ENCODE measurements at regions not wholly inside any gene's neighbourhood (a gene's known extent, or its start where the extent isn't known, plus 50 kb on each side); places are given as distances from the start of the nearest gene placed in this dataset.

DNA sequence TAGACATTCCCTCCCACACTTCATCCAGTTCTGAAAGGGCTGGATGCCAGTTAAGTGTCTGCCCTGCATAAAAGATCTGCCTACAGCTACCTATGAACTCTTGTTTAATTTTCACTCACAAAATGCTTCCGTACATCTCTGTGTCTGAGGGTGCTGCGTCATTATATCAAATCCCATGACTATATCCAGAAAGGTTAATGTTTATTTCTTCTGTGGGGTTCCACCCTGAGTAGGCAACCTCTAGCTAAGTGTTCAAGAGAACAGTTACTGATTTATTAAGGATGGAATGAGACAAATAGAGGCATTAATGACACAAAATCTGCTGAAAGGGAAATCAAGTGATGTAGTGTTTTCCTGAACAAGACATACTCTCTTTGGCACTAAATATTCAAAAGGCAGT lies 220.2 kb downstream of the MTHFS start:
- H3K9me3 Mint-ChIP-seq (ENCODE audit: unreplicated experiment), result no peaks in the 10 kb centered on the region
- H3K36me3 Mint-ChIP-seq (ENCODE audit: low read depth, unreplicated experiment), result no peaks in the 10 kb centered on the region
- H3K4me3 Mint-ChIP-seq (ENCODE audit: unreplicated experiment), result no peak overlapping the region
- TF ChIP-seq CTCF (IDR thresholded peaks at IDR 0.05; ENCODE audit: unreplicated experiment), result no peak
- H3K27ac Mint-ChIP-seq (ENCODE audit: unreplicated experiment), result no peak overlapping the region
- H3K27me3 Mint-ChIP-seq (ENCODE audit: unreplicated experiment), result peaks cover 7% of the 10 kb centered on the region
- no peak for DNase-seq (ENCODE audit: low spot score)
- H3K4me1 Mint-ChIP-seq (ENCODE audit: unreplicated experiment), result peaks cover 11% of the 10 kb centered on the region

- H3K4me3 Mint-ChIP-seq (ENCODE audit: unreplicated experiment), result no peak overlapping the region
- no peaks in the 10 kb centered on the region for H3K9me3 Mint-ChIP-seq (ENCODE audit: unreplicated experiment)
- H3K27ac Mint-ChIP-seq (ENCODE audit: unreplicated experiment), result no peak overlapping the region
- no peak for TF ChIP-seq CTCF (IDR thresholded peaks at IDR 0.05; ENCODE audit: unreplicated experiment)
- H3K27me3 Mint-ChIP-seq (ENCODE audit: unreplicated experiment), result peaks cover 7% of the 10 kb centered on the region
- H3K36me3 Mint-ChIP-seq (ENCODE audit: low read depth, unreplicated experiment), result no peaks in the 10 kb centered on the region
- no peak for DNase-seq (ENCODE audit: low spot score)
- peaks cover 11% of the 10 kb centered on the region for H3K4me1 Mint-ChIP-seq (ENCODE audit: unreplicated experiment)
These were observed 219.6 kb downstream of the MTHFS start for GRCh38 chr15:79677241-79677640.

GRCh38 chr15:79678032-79678701 lies 218.6 kb downstream of the MTHFS start:
- no peak for TF ChIP-seq CTCF (IDR thresholded peaks at IDR 0.05; ENCODE audit: unreplicated experiment)
- Mint-ChIP-seq H3K4me1 (ENCODE audit: unreplicated experiment) (peaks cover 11% of the 10 kb centered on the region), H3K27ac (ENCODE audit: unreplicated experiment) (no peak overlapping the region), H3K4me3 (ENCODE audit: unreplicated experiment) (no peak overlapping the region), H3K36me3 (ENCODE audit: low read depth, unreplicated experiment) (no peaks in the 10 kb centered on the region), H3K27me3 (ENCODE audit: unreplicated experiment) (peaks cover 7% of the 10 kb centered on the region), H3K9me3 (ENCODE audit: unreplicated experiment) (no peaks in the 10 kb centered on the region)
- DNase-seq (ENCODE audit: low spot score), result no peak

DNA sequence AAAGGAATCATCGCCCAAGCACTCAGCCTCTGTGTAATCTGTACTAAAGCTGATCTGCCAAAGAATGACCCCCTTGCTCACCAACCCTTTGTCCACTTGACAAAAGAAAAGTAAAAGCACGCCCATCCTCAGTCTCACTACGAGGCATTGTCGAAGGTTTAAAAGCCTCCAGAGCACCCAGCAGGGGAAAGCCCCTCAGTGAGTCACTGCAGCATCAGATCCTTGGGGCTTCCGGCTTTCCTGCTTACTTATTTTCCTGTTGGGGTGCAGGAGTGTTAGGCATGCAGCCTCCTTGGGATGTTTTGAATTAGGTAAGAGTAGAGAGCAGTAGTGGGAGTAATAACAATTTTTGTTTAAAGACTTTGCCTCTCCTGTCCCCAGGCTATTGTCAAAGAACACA lies 216.1 kb downstream of the MTHFS start:
- Mint-ChIP-seq H3K4me1 (ENCODE audit: unreplicated experiment) (peaks cover 6% of the 10 kb centered on the region), H3K4me3 (ENCODE audit: unreplicated experiment) (no peak overlapping the region), H3K9me3 (ENCODE audit: unreplicated experiment) (no peaks in the 10 kb centered on the region), H3K27me3 (ENCODE audit: unreplicated experiment) (peaks cover 2% of the 10 kb centered on the region), H3K27ac (ENCODE audit: unreplicated experiment) (no peak overlapping the region), H3K36me3 (ENCODE audit: low read depth, unreplicated experiment) (no peaks in the 10 kb centered on the region)
- TF ChIP-seq CTCF (IDR thresholded peaks at IDR 0.05; ENCODE audit: unreplicated experiment), result no peak
- no peak for DNase-seq (ENCODE audit: low spot score)

- Mint-ChIP-seq H3K36me3 (ENCODE audit: low read depth, unreplicated experiment) (no peaks in the 10 kb centered on the region), H3K27me3 (ENCODE audit: unreplicated experiment) (no peaks in the 10 kb centered on the region), H3K4me1 (ENCODE audit: unreplicated experiment) (peaks cover 6% of the 10 kb centered on the region), H3K4me3 (ENCODE audit: unreplicated experiment) (no peak overlapping the region), H3K27ac (ENCODE audit: unreplicated experiment) (no peak overlapping the region), H3K9me3 (ENCODE audit: unreplicated experiment) (no peaks in the 10 kb centered on the region)
- DNase-seq (ENCODE audit: low spot score), result no peak
- TF ChIP-seq CTCF (IDR thresholded peaks at IDR 0.05; ENCODE audit: unreplicated experiment), result no peak
These were observed 214.5 kb downstream of the MTHFS start for GRCh38 chr15:79682285-79682684.

Measured in endothelial cell (in vitro differentiated cells).